HL-60 (cell line): ENCODE measurements at regions not wholly inside any gene's neighbourhood (a gene's known extent, or its start where the extent isn't known, plus 50 kb on each side); places are given as distances from the start of the nearest gene placed in this dataset.

ENCODE experiments used
- GABPA ChIP-seq: IDR thresholded peaks from 2 replicates; pipeline ENCODE4 v1.6.1; 2012; ENCODE audit warnings: low read depth
- POLR2AphosphoS5 ChIP-seq: IDR thresholded peaks from 2 replicates; pipeline ENCODE4 v1.6.1; 2012; ENCODE audit warnings: low read depth
- SPI1 ChIP-seq: IDR thresholded peaks from 2 replicates; pipeline ENCODE4 v1.6.1; 2012; ENCODE audit warnings: low read depth, mild to moderate bottlenecking, borderline replicate concordance
- TF ChIP-seq, protein P1 (sequence below): IDR thresholded peaks from one replicate; pipeline ENCODE4 v1.5.1; 2011; ENCODE audit warnings: low read length, control low read depth, inconsistent platforms; ENCODE audit not compliant: insufficient read depth
- TF ChIP-seq, protein P2 (sequence below): IDR thresholded peaks from 2 replicates; pipeline ENCODE4 v1.6.1; 2012; ENCODE audit warnings: low read depth; ENCODE audit not compliant: insufficient replicate concordance

DNA sequence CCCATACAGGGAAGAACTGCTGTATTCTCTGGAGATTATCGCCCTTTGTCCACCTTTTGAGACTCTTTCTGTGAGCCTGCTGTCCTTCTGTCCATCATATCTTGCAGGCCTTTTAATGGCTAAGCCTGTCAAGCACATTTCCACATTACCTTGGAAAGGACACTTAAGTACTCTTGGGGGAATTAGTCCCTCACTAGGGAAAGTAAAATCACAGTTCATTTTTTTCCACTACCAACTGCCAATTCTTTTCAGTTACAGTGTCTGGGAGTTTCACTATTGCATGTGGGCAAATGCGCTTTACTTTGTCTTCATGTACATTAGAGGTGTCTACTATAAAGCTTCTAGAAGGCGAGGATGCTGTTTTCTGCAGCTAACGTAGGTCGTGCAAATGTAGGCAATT lies 242.1 kb downstream of the NSUN3 start:
- TF ChIP-seq, protein P1, sequence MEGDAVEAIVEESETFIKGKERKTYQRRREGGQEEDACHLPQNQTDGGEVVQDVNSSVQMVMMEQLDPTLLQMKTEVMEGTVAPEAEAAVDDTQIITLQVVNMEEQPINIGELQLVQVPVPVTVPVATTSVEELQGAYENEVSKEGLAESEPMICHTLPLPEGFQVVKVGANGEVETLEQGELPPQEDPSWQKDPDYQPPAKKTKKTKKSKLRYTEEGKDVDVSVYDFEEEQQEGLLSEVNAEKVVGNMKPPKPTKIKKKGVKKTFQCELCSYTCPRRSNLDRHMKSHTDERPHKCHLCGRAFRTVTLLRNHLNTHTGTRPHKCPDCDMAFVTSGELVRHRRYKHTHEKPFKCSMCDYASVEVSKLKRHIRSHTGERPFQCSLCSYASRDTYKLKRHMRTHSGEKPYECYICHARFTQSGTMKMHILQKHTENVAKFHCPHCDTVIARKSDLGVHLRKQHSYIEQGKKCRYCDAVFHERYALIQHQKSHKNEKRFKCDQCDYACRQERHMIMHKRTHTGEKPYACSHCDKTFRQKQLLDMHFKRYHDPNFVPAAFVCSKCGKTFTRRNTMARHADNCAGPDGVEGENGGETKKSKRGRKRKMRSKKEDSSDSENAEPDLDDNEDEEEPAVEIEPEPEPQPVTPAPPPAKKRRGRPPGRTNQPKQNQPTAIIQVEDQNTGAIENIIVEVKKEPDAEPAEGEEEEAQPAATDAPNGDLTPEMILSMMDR: no peak
- TF ChIP-seq, protein P2, sequence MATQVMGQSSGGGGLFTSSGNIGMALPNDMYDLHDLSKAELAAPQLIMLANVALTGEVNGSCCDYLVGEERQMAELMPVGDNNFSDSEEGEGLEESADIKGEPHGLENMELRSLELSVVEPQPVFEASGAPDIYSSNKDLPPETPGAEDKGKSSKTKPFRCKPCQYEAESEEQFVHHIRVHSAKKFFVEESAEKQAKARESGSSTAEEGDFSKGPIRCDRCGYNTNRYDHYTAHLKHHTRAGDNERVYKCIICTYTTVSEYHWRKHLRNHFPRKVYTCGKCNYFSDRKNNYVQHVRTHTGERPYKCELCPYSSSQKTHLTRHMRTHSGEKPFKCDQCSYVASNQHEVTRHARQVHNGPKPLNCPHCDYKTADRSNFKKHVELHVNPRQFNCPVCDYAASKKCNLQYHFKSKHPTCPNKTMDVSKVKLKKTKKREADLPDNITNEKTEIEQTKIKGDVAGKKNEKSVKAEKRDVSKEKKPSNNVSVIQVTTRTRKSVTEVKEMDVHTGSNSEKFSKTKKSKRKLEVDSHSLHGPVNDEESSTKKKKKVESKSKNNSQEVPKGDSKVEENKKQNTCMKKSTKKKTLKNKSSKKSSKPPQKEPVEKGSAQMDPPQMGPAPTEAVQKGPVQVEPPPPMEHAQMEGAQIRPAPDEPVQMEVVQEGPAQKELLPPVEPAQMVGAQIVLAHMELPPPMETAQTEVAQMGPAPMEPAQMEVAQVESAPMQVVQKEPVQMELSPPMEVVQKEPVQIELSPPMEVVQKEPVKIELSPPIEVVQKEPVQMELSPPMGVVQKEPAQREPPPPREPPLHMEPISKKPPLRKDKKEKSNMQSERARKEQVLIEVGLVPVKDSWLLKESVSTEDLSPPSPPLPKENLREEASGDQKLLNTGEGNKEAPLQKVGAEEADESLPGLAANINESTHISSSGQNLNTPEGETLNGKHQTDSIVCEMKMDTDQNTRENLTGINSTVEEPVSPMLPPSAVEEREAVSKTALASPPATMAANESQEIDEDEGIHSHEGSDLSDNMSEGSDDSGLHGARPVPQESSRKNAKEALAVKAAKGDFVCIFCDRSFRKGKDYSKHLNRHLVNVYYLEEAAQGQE: no peak
- no peak for TF ChIP-seq GABPA
- no peak for TF ChIP-seq POLR2AphosphoS5
- TF ChIP-seq SPI1: no peak
